ENCODE measurements at regions not wholly inside any gene's neighbourhood (a gene's known extent, or its start where the extent isn't known, plus 50 kb on each side); places are given as distances from the start of the nearest gene placed in this dataset.

DNA sequence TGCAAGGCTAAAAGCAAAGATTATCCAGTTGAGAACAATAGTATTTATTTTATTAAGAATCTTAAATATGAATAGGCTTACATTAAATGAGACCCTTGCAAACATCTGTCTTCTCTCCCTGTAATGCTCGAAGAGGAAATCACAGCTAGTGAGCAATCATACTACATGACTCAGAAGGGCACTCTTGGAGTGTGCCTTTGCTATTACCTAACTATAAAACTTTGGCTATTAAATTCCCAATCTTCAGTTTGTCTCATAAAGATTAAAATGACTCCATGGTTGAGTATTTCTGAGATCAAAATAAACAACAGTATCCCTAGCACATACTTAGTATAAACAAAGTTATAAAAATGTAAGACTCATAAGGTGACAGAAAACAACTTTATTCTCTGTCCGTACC is 296.9 kb downstream of the KCNJ3 start:
- Histone ChIP-seq H3K27me3 (ENCODE audit: control insufficient read depth, insufficient read depth, low read length) (no peaks in the 10 kb centered on the region), H3K36me3 (ENCODE audit: control insufficient read depth, insufficient read depth, low read length) (no peaks in the 10 kb centered on the region), H3K4me3 (ENCODE audit: low read depth, low read length) (no peak overlapping the region)
- TF ChIP-seq, protein P1, sequence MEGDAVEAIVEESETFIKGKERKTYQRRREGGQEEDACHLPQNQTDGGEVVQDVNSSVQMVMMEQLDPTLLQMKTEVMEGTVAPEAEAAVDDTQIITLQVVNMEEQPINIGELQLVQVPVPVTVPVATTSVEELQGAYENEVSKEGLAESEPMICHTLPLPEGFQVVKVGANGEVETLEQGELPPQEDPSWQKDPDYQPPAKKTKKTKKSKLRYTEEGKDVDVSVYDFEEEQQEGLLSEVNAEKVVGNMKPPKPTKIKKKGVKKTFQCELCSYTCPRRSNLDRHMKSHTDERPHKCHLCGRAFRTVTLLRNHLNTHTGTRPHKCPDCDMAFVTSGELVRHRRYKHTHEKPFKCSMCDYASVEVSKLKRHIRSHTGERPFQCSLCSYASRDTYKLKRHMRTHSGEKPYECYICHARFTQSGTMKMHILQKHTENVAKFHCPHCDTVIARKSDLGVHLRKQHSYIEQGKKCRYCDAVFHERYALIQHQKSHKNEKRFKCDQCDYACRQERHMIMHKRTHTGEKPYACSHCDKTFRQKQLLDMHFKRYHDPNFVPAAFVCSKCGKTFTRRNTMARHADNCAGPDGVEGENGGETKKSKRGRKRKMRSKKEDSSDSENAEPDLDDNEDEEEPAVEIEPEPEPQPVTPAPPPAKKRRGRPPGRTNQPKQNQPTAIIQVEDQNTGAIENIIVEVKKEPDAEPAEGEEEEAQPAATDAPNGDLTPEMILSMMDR (IDR thresholded peaks at IDR 0.05; ENCODE audit: insufficient read depth, low read length, poor library complexity, severe bottlenecking), result no peak
- DNase-seq (ENCODE audit: low read depth), result no peak

DNA sequence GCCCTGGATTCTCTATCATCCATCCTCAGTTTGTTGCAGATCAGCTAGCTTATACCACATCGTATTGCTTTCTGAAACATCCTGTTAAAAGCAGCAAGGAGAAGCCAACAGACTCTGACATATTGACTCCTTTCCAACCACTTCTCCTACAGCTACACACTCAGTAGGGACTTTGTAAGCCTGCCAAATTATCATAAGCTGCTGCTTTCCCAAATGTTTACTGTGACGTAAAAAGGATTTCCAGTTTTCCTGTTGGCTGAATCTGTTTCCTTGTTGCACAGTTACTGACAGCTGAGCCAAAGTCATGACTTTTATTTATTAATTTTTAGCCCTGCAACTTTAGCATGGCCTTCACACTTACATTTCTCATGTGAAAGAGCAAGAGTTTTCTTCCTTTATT is 294.3 kb downstream of the KCNJ3 start:
- H3K4me3 ChIP-seq (ENCODE audit: low read depth, low read length), result no peak overlapping the region
- H3K36me3 ChIP-seq (ENCODE audit: control insufficient read depth, insufficient read depth, low read length), result no peaks in the 10 kb centered on the region
- no peaks in the 10 kb centered on the region for H3K27me3 ChIP-seq (ENCODE audit: control insufficient read depth, insufficient read depth, low read length)
- no peak for DNase-seq (ENCODE audit: low read depth)
- TF ChIP-seq, protein P1 (IDR thresholded peaks at IDR 0.05; ENCODE audit: insufficient read depth, low read length, poor library complexity, severe bottlenecking), result no peak

GRCh38 chr2:154978710-154979109 is 280.2 kb downstream of the KCNJ3 start:
- no peaks in the 10 kb centered on the region for H3K36me3 ChIP-seq (ENCODE audit: control insufficient read depth, insufficient read depth, low read length)
- TF ChIP-seq, protein P1 (IDR thresholded peaks at IDR 0.05; ENCODE audit: insufficient read depth, low read length, poor library complexity, severe bottlenecking), result no peak
- H3K27me3 ChIP-seq (ENCODE audit: control insufficient read depth, insufficient read depth, low read length), result no peaks in the 10 kb centered on the region
- no peak overlapping the region for H3K4me3 ChIP-seq (ENCODE audit: low read depth, low read length)
- no peak for DNase-seq (ENCODE audit: low read depth)

DNA sequence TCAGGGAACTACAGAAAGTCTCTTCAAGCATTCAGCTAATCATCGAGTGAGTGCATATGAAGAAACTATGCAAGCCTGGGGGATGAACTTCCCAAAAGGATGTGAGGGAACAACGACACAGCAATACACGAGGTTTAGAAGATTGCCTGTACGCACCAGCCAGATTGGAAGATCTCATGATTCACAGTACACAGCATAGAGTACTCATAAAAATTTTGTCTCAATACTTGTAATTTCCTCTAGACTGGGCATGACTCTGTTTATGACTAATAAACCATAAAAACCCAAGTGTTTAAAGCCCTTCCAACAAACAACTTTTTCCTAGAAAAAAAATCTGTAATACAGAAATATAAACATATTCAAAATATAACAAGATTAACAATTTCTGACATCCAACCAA is 279.7 kb downstream of the KCNJ3 start:
- H3K36me3 ChIP-seq (ENCODE audit: control insufficient read depth, insufficient read depth, low read length), result no peaks in the 10 kb centered on the region
- no peak for DNase-seq (ENCODE audit: low read depth)
- H3K27me3 ChIP-seq (ENCODE audit: control insufficient read depth, insufficient read depth, low read length), result no peaks in the 10 kb centered on the region
- H3K4me3 ChIP-seq (ENCODE audit: low read depth, low read length), result no peak overlapping the region
- TF ChIP-seq, protein P1 (IDR thresholded peaks at IDR 0.05; ENCODE audit: insufficient read depth, low read length, poor library complexity, severe bottlenecking), result no peak

DNA sequence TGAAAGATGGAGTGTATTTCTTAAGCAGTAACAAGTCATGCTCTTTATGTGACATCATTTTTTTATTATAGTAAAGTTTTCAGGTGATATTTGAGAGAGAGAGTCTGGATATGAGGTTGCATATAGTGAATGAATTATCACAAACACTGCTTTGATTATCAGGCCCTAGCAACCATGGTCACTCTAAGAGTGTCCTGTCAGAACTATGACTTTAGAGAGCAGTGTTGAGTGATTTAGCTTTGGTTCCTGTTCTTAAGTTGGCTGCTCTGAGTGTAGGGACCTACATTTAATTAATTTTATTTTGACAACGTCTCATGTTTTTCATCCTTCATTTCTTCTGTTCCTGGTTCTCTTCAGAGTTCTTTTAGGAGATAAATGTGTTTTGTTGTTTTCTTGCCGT is 275.5 kb downstream of the KCNJ3 start:
- TF ChIP-seq, protein P1 (IDR thresholded peaks at IDR 0.05; ENCODE audit: insufficient read depth, low read length, poor library complexity, severe bottlenecking), result no peak
- H3K4me3 ChIP-seq (ENCODE audit: low read depth, low read length), result no peak overlapping the region
- no peak for DNase-seq (ENCODE audit: low read depth)
- no peaks in the 10 kb centered on the region for H3K36me3 ChIP-seq (ENCODE audit: control insufficient read depth, insufficient read depth, low read length)
- H3K27me3 ChIP-seq (ENCODE audit: control insufficient read depth, insufficient read depth, low read length), result no peaks in the 10 kb centered on the region

- Histone ChIP-seq H3K4me3 (ENCODE audit: low read depth, low read length) (no peak overlapping the region), H3K27me3 (ENCODE audit: control insufficient read depth, insufficient read depth, low read length) (no peaks in the 10 kb centered on the region), H3K36me3 (ENCODE audit: control insufficient read depth, insufficient read depth, low read length) (no peaks in the 10 kb centered on the region)
- no peak for DNase-seq (ENCODE audit: low read depth)
- TF ChIP-seq, protein P1 (IDR thresholded peaks at IDR 0.05; ENCODE audit: insufficient read depth, low read length, poor library complexity, severe bottlenecking), result no peak
Observed at GRCh38 chr2:154963511-154963910, 265.0 kb downstream of the KCNJ3 start.
